GM13977 (cell line): ENCODE measurements at regions not wholly inside any gene's neighbourhood (a gene's known extent, or its start where the extent isn't known, plus 50 kb on each side); places are given as distances from the start of the nearest gene placed in this dataset.

Experiments
- DNase-seq: peaks from one replicate; pipeline ENCODE4 v3.0.0; 2012; ENCODE audit warnings: low spot score
- CTCF ChIP-seq: IDR thresholded peaks from 2 replicates; pipeline ENCODE4 v1.5.1; 2012; ENCODE audit warnings: mild to moderate bottlenecking, control low read depth; ENCODE audit not compliant: insufficient read depth; ENCODE audit errors: extremely low read depth, missing control alignments
- in situ Hi-C: fragments of 300-500 bp; cut with MboI; formaldehyde crosslinking; loops from one replicate; pipeline ENCODE4 v1.12.0; 2022; ENCODE audit warnings: low sequenced_read_pairs, low pct_unique_long_range_greater_than_20kb, mixed read lengths, inconsistent platforms; ENCODE audit not compliant: unreplicated experiment

DNA sequence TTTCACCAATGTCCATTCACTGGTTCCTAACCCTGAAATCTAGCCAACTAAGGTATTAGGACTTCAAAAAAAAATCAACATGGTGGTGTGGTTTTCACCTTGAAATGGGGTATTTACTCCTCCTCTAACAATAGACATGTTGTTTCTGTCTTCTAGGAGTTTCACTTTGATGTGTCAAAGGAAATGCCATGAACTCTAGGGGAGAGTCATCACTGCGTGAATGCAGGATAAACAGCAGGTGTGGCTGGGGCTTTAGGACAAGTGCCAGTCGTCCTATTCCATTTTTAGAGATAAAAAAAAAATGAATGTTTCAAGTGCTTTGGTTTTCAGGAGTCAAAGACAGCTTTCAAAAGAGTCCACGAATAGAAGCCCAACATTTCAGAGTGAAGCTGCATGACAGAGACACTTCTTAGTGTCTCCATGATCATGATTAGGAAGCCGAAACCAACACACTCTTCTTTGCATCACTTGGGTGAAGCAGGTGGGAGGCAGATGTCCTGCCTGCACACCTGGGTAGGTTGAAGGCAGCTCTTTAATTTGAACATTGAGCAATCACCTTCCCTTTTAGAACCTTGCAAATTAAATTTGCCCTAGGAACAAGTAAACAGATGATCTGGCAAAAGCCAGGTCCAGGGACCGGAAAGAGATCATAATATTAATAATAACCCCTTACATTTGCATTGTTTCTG, 328.5 kb upstream of the PRDM1 start:
- in situ Hi-C loops, result no loop called here
- peak; percentile 32 for DNase-seq

DNA sequence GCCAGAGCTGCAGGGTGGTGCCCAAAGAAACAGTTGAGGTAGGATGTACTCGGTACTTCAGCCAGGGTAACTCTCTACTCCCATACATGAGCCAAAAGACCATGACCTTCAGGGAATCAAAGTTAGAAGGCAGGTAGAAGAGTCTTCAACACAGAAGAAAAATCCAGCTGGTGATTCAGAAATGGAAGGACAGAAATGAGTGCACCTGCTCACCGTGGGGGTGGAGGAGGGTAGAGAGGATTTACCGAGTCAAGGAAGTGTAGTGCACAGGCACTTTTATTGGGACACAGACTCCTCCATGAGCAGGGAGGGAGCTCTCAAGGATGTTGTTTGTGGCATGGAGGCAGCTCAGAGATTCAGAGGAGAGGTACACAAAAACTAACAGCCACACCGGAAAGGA, 330.3 kb upstream of the PRDM1 start:
- DNase-seq, result no peak
- in situ Hi-C loops, result no loop called here
- TF ChIP-seq CTCF, result no peak

More for the DNA sequence above, 328.5 kb upstream of the PRDM1 start:
- TF ChIP-seq CTCF, result no peak

GRCh38 chr6:105753620-105754211, 332.4 kb upstream of the PRDM1 start:
- no peak for DNase-seq
- no peak for TF ChIP-seq CTCF
- in situ Hi-C loops, result no loop called here

- no peak for DNase-seq
- no peak for TF ChIP-seq CTCF
- in situ Hi-C loops, result no loop called here
Measured at GRCh38 chr6:105753207-105753606, 332.9 kb upstream of the PRDM1 start.

- in situ Hi-C loops, result no loop called here
- TF ChIP-seq CTCF, result no peak
- DNase-seq, result no peak
Measured at GRCh38 chr6:105750089-105750488, 336.0 kb upstream of the PRDM1 start.

- in situ Hi-C loops, result loop anchor here (25.0 kb wide), 2 partner anchors 339 to 464 kb away; partner anchors contain the start of gene PRDM1
- no peak for DNase-seq
Measured at GRCh38 chr6:105748737-105749161, 337.4 kb upstream of the PRDM1 start.

More at GRCh38 chr6:105748737-105749161, 337.4 kb upstream of the PRDM1 start:
- TF ChIP-seq CTCF, result no peak
